Ammon's horn (tissue), 1 donor: ENCODE measurements at regions not wholly inside any gene's neighbourhood (a gene's known extent, or its start where the extent isn't known, plus 50 kb on each side); places are given as distances from the start of the nearest gene placed in this dataset.
"Not testable (repeated sequence)": the region's sequence is repeated elsewhere in the genome, so short reads cannot be mapped to it uniquely, and the experiment has no call there.

Source experiments
- DNase-seq: peaks from one replicate; pipeline ENCODE4 v3.0.0-alpha.2; 2016; ENCODE audit warnings: low spot score

- no peak for DNase-seq
These were observed 111.4 kb upstream of the JCAD start for GRCh38 chr10:30170814-30171213.

DNA sequence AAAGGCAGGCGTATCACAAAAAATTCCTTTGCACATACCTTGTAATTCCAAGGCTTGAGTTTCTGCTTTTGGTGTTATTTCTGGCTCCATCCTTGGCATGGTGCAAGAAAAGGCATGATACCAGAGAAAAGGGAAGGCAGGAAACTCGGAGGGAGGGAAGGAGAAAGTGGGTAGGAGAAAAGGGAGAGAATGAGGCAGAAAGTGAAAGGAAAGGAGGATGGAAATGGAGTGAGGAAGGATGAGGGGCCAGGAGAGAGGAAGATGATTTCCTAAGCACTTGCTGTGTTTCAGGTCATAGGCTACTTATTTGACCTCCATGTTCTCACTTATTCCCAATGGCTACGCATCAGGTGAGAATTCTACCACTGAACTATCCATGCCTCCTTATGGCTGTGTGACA, 110.8 kb upstream of the JCAD start:
- no peak for DNase-seq

GRCh38 chr10:30169342-30169741, 110.0 kb upstream of the JCAD start:
- DNase-seq: no peak

DNA sequence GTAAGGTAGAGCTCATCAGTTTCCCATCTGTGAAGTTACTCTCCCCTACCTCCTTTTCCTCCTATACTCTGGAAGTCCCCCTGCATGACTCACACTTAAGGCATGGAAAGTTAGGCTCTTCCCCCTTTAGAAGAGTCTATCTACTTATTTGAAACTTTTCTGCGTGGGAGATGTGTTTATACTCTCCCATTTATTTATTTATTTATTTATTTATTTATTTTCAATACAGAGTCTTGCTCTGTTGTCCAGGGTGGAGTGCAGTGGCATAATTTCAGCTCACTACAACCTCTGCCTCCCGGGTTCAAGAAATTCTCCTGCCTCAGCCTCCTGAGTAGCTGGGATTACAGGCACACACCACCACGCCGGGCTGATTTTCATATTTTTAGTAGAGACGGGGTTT, 107.5 kb upstream of the JCAD start:
- DNase-seq: no peak

DNA sequence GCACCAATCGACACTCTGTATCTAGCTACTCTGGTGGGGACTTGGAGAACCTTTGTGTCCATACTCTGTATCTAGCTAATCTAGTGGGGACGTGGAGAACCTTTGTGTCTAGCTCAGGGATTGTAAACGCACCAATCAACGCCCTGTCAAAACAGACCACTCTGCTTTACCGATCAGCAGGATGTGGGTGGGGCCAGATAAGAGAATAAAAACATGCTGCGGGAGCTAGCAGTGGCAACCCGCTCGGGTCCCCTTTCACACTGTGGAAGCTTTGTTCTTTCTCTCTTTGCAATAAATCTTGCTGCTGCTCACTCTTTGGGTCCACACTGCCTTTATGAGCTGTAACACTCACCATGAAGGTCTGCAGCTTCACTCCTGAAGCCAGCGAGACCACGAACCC, 104.0 kb upstream of the JCAD start:
- not testable (repeated sequence) for DNase-seq

GRCh38 chr10:30162796-30163195, 103.4 kb upstream of the JCAD start:
- not testable (repeated sequence) for DNase-seq

- no peak for DNase-seq
These were observed 101.0 kb upstream of the JCAD start for GRCh38 chr10:30160271-30160982.

- not testable (repeated sequence) for DNase-seq
These were observed 100.2 kb upstream of the JCAD start for GRCh38 chr10:30159614-30160013.

GRCh38 chr10:30158325-30158960, 99.1 kb upstream of the JCAD start:
- no peak for DNase-seq

DNA sequence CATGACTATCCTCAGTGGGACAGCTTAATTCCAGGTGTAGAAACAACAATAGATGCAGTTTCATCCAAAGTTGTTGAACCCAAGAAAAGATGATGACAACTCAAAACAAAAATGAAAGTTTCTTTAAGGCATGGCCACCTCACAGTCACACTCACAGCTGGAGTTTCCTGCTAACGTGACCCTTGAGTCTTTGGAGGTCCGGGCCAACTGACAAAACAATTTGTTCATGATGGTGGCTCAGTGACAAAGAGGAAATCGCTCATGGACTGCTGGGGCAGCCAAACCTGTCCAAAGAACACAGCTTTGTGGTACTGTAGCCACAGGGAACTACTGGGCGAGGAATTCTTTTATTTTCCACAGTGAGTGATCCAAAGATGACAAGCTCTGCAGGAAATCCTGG, 96.0 kb upstream of the JCAD start:
- DNase-seq: no peak

GRCh38 chr10:30154561-30154960, 95.2 kb upstream of the JCAD start:
- DNase-seq: no peak

GRCh38 chr10:30154126-30154525, 94.7 kb upstream of the JCAD start:
- DNase-seq: no peak

GRCh38 chr10:30151581-30152389, 92.4 kb upstream of the JCAD start:
- no peak for DNase-seq

DNA sequence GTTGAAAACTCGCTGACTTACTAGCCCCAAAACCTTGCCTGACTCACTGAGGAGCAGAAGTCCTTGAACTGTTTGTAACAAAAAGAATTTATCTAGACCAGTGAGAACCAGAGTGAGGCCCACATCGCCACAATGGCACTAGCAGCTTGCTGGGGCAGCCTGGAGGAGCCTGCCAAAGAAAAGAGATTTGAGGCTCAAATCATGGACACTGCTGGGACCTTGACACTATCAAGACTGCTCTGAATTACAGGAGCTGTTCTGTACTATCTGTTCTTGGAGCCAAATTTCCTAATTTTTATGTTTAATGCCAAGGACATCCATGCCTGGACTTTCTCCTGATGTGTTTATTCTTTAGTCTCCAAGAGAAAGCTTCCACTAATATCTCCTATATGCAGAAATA, 82.0 kb upstream of the JCAD start:
- no peak for DNase-seq

DNA sequence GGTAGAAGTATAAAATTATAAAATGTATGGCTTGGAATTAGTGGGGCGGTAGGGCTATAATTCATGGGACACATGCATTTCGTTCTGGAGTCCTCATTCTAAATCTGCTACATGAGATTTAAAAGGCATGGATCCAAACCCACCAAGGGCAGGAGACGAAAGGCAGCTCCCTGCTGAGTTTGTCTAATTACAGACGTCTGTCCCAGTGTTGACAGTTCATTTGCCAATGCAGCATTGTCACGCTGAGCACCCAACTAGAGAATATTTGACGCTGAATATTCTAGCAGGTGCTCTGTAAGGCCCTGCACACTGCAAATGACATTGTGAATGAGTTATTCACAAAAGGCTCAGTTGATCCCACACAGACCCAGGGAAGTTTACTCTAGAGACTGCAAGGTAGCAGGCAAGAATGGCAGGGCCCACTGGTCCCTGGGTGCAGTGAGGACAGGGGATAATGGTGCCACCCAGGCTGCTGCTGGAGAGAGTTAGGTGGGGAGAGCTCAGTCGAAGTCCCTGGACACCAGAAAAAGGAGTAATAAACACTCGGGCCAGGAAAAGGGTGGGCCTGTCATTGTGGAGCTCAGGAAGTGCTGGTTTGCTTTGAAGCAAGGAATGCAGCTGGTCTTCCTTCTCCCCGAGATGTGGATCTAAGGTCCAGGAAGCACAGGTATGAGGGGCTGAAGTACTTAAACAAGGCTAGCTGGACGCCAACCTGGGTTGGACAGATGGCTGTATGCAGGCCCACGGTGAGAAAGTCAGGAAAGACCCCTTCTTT, 75.0 kb upstream of the JCAD start:
- no peak for DNase-seq

DNA sequence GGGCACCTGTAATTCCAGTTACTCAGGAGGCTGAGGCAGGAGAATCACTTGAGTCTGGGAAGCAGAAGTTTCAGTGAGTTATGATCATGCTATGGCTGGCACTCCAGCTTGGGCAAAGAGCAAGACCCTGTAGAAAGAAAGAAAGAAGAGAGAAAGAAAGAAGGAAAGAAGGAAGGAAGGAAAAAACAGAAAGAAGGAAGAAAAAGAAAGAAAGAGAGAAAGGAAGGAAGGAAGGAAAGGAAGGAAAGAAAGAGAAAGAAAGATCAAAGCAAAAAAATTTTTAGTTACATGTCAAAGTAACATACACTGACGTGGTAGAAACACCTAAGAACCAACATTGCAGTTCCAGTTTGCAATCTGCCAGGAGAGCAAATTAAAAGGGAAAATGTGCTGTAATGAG, 73.8 kb upstream of the JCAD start:
- no peak for DNase-seq

DNA sequence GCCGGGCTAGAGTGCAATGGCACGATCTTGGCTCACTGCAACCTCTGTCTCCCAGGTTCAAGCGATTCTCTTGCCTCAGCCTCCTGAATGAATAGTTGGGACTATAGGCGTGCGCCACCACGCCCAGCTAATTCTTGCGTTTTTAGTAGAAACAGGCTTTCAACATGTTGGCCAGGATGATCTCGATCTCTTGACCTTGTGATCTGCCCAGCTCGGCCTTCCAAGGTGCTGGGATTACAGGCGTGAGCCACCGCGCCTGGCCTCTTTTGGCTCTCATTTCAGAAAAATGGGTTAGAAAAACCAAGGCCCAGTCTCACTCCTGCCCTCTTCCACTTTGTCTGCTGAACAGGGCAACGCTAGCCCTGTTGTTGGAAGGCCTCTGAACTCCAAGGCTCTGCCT, 72.0 kb upstream of the JCAD start:
- DNase-seq: not testable (repeated sequence)

GRCh38 chr10:30129326-30129725, 69.9 kb upstream of the JCAD start:
- not testable (repeated sequence) for DNase-seq

- DNase-seq: no peak
These were observed 67.7 kb upstream of the JCAD start for GRCh38 chr10:30127120-30127541.

DNA sequence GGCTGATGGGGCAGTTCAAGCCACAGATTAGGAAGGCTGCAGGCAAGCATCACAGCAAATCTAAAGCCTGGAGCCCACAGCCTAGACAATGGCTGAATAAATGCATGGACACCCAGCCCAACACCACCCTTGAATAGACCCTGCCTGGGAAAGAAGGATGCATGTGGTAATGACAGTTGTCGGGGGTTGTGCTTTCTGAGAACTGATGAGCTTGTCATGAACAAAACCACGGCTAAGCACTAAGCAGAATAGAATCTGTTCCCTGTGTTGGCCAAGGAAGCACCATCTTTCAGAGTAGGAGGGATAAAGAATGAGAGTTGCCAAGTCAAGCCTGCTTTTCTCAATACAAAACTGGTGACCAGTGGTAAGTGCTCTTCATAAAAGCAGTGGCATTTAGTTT, 66.1 kb upstream of the JCAD start:
- DNase-seq: no peak

- DNase-seq: no peak
These were observed 65.3 kb upstream of the JCAD start for GRCh38 chr10:30124704-30125103.

GRCh38 chr10:30121401-30121800, 62.0 kb upstream of the JCAD start:
- DNase-seq: no peak
